Ovary (tissue), 7 donors: ENCODE measurements at regions not wholly inside any gene's neighbourhood (a gene's known extent, or its start where the extent isn't known, plus 50 kb on each side); places are given as distances from the start of the nearest gene placed in this dataset.

ENCODE experiments used
- DNase-seq, 5 donors: peaks; one replicate each; pipeline ENCODE4 v3.0.0-alpha.2; 2019 to 2020
- H3K27ac ChIP-seq, 2 donors: fragments of 200-600 bp; one replicate each; pipeline versions ENCODE4 v1.5.1 to v1.8.0; 2019 to 2022
- H3K27me3 ChIP-seq: fragments of 200-600 bp; one replicate; pipeline ENCODE4 v1.8.0; 2022
- H3K36me3 ChIP-seq: fragments of 200-600 bp; sonication (generic); one replicate; pipeline ENCODE4 v1.5.1; 2019
- H3K4me1 ChIP-seq: one replicate; pipeline ENCODE4 v1.8.1; 2013; ENCODE audit warnings: mild to moderate bottlenecking, moderate library complexity; ENCODE audit not compliant: insufficient read depth
- H3K4me3 ChIP-seq: fragments of 200-600 bp; sonication (generic); one replicate; pipeline ENCODE4 v1.5.1; 2017
- H3K9me3 ChIP-seq, 2 donors: fragments of 200-600 bp in 1 of 2; sonication (generic) in 1 of 2; one replicate each; pipeline versions ENCODE4 v1.5.1 to v1.8.1; 2013 to 2019; ENCODE audit warnings: mild to moderate bottlenecking in 1 of 2, moderate library complexity in 1 of 2
- CTCF ChIP-seq, 3 donors: fragments of 450-650 bp in 2 of 3; fragments of 200-600 bp in 1 of 3; IDR thresholded peaks; one replicate each; pipeline versions ENCODE4 v1.5.1 to v1.8.0; 2016 to 2022; ENCODE audit warnings: antibody characterized with exemption in 3 of 3, mild to moderate bottlenecking in 1 of 3
- EP300 ChIP-seq: sonication (generic); formaldehyde crosslinking; IDR thresholded peaks from one replicate; pipeline ENCODE4 v1.6.1; 2017; ENCODE audit warnings: antibody characterized with exemption
- POLR2A ChIP-seq: fragments of 450-650 bp; IDR thresholded peaks from one replicate; pipeline ENCODE4 v1.6.1; 2017; ENCODE audit warnings: antibody characterized with exemption, mild to moderate bottlenecking, moderate library complexity
- WGBS, 3 donors: extraction: QIAGEN DNeasy Blood & Tissue Kit in 1 of 3; methylation state at CpG; one replicate each; pipeline versions ENCODE4 v1.1.5 to v1.1.7; 2013 to 2017; 5-methylcytosine and 5-hydroxymethylcytosine counted together
- intact Hi-C, 4 donors: fragments of 100-400 bp; cut with DNase I; formaldehyde crosslinking; loops; one replicate each; pipeline versions ENCODE4 v1.11.0 to v1.15.1; 2022 to 2023
- donor health status: DM: no; HTN: no; CAD: no; lungs with moderate emphysema.
- donor health status: DM: no; HTN: no; CAD: no.
- donor health status: Bipolar disorder and iron deficiency.
- donor health status: DM: no; HTN: no; CAD: no.
- donor health status: DM: yes; HTN: yes; CAD: no.

GRCh38 chr18:9009703-9010488, 92.6 kb upstream of the NDUFV2 start:
- intact Hi-C loops = no loop called here
- no peaks in the 10 kb centered on the region for H3K27me3 ChIP-seq
- no peak for DNase-seq
- no peaks in the 10 kb centered on the region for H3K9me3 ChIP-seq
- H3K4me3 ChIP-seq = no peak overlapping the region
- H3K36me3 ChIP-seq = no peaks in the 10 kb centered on the region
- no peaks in the 10 kb centered on the region for H3K4me1 ChIP-seq
- TF ChIP-seq CTCF (IDR thresholded peaks at IDR 0.05) (no peak), EP300 (no peak), POLR2A (no peak)
- WGBS, 3 donors = 81 to 87% (median 82%) methylated on average over 7 of the region's 7 CpGs
- H3K27ac ChIP-seq = no peak overlapping the region

- intact Hi-C loops = no loop called here
- H3K4me1 ChIP-seq = no peaks in the 10 kb centered on the region
- no peak for TF ChIP-seq CTCF (IDR thresholded peaks at IDR 0.05)
- 66 to 74% (median 67%) methylated on average over 5 of the region's 5 CpGs for WGBS, 3 donors
- H3K27ac ChIP-seq = no peak overlapping the region
- no peak for DNase-seq
- H3K9me3 ChIP-seq = no peaks in the 10 kb centered on the region
- H3K4me3 ChIP-seq = no peak overlapping the region
- H3K36me3 ChIP-seq = no peaks in the 10 kb centered on the region
- no peaks in the 10 kb centered on the region for H3K27me3 ChIP-seq
Measured at GRCh38 chr18:9011431-9011830, 91.1 kb upstream of the NDUFV2 start.

- no peak for DNase-seq
- H3K36me3 ChIP-seq = no peaks in the 10 kb centered on the region
- intact Hi-C loops = no loop called here
- no peak overlapping the region for H3K27ac ChIP-seq
- H3K27me3 ChIP-seq = no peaks in the 10 kb centered on the region
- peaks cover 6% of the 10 kb centered on the region for H3K4me1 ChIP-seq
- no peak overlapping the region for H3K4me3 ChIP-seq
- H3K9me3 ChIP-seq = no peaks in the 10 kb centered on the region
- TF ChIP-seq POLR2A = no peak
- no peak for TF ChIP-seq EP300
- TF ChIP-seq CTCF (IDR thresholded peaks at IDR 0.05) = no peak
- 96 to 100% (median 97%) methylated on average over 2 of the region's 2 CpGs for WGBS, 3 donors
Measured at GRCh38 chr18:9013926-9014373, 88.5 kb upstream of the NDUFV2 start.

- H3K36me3 ChIP-seq = no peaks in the 10 kb centered on the region
- peaks cover 6% of the 10 kb centered on the region for H3K4me1 ChIP-seq
- H3K9me3 ChIP-seq = no peaks in the 10 kb centered on the region
- TF ChIP-seq EP300 (no peak), POLR2A (no peak), CTCF (IDR thresholded peaks at IDR 0.05) (no peak)
- no peak overlapping the region for H3K27ac ChIP-seq
- intact Hi-C loops = no loop called here
- H3K4me3 ChIP-seq = no peak overlapping the region
- H3K27me3 ChIP-seq = no peaks in the 10 kb centered on the region
- DNase-seq = no peak
- 90 to 95% (median 92%) methylated on average over 3 of the region's 3 CpGs for WGBS, 3 donors
Measured at GRCh38 chr18:9015689-9016088, 86.8 kb upstream of the NDUFV2 start.
